ENCODE measurements at regions not wholly inside any gene's neighbourhood (a gene's known extent, or its start where the extent isn't known, plus 50 kb on each side); places are given as distances from the start of the nearest gene placed in this dataset.

GRCh38 chr17:53141280-53141679, 681.4 kb upstream of the KIF2B start:
- TF ChIP-seq CTCF (conservative IDR thresholded peaks at IDR 0.05; ENCODE audit: control insufficient read depth, insufficient read depth, low read depth, low read length), result no peak
- DNase-seq (ENCODE audit: low read depth), result no peak
- H3K4me3 ChIP-seq (ENCODE audit: control insufficient read depth, low read depth, low read length), result no peak overlapping the region

- DNase-seq (ENCODE audit: low read depth), result no peak
- no peak for TF ChIP-seq CTCF (conservative IDR thresholded peaks at IDR 0.05; ENCODE audit: control insufficient read depth, insufficient read depth, low read depth, low read length)
- no peak overlapping the region for H3K4me3 ChIP-seq (ENCODE audit: control insufficient read depth, low read depth, low read length)
These were observed 684.9 kb upstream of the KIF2B start for GRCh38 chr17:53137869-53138268.

- TF ChIP-seq CTCF (conservative IDR thresholded peaks at IDR 0.05; ENCODE audit: control insufficient read depth, insufficient read depth, low read depth, low read length), result no peak
- H3K4me3 ChIP-seq (ENCODE audit: control insufficient read depth, low read depth, low read length), result no peak overlapping the region
- DNase-seq (ENCODE audit: low read depth), result no peak
These were observed 686.8 kb upstream of the KIF2B start for GRCh38 chr17:53135969-53136368.

GRCh38 chr17:53134548-53134947, 688.2 kb upstream of the KIF2B start:
- TF ChIP-seq CTCF (conservative IDR thresholded peaks at IDR 0.05; ENCODE audit: control insufficient read depth, insufficient read depth, low read depth, low read length), result no peak
- no peak overlapping the region for H3K4me3 ChIP-seq (ENCODE audit: control insufficient read depth, low read depth, low read length)
- no peak for DNase-seq (ENCODE audit: low read depth)

DNA sequence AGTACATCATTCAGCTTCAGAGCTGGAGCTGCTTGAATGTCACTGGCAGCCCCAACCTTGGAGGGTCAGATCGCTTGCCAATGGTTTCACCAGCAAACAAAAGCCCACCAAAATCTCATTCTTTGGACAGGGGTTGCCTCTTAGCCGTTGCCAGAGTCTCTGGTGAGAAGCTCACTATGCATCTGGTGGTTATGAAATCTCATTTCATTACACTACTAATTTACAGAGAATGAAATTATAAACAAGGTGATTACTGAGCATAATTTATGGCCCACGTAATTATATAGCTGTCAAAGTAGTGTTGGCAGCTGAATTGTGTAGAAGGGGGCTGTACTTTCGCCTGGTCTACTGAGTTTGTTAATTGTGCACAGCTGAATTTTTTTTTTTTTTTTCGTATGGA, 688.9 kb upstream of the KIF2B start:
- no peak for DNase-seq (ENCODE audit: low read depth)
- TF ChIP-seq CTCF (conservative IDR thresholded peaks at IDR 0.05; ENCODE audit: control insufficient read depth, insufficient read depth, low read depth, low read length), result no peak
- no peak overlapping the region for H3K4me3 ChIP-seq (ENCODE audit: control insufficient read depth, low read depth, low read length)

- H3K4me3 ChIP-seq (ENCODE audit: control insufficient read depth, low read depth, low read length), result no peak overlapping the region
- no peak for TF ChIP-seq CTCF (conservative IDR thresholded peaks at IDR 0.05; ENCODE audit: control insufficient read depth, insufficient read depth, low read depth, low read length)
These were observed 692.9 kb upstream of the KIF2B start for GRCh38 chr17:53129863-53130262.

DNA sequence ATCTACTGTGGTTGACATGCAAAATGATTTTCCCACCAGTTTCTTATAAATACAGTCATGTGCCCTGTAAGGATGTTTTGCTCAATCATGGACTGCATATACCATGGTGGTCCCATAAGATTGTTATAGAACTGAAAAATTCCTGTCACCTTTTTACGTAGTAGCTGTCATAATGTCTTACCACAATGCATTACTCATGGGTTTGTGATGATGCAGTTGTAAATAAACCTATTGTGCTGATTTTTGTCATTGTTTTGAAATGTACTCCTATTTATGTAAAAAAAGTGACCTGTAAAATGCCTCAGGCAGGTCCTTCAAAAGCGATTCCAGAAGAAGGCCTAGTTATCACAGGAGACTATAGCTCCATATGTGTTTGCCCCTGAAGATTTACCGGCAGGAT, 695.4 kb upstream of the KIF2B start:
- H3K4me3 ChIP-seq (ENCODE audit: control insufficient read depth, low read depth, low read length), result no peak overlapping the region
- no peak for DNase-seq (ENCODE audit: low read depth)
- no peak for TF ChIP-seq CTCF (conservative IDR thresholded peaks at IDR 0.05; ENCODE audit: control insufficient read depth, insufficient read depth, low read depth, low read length)

More at GRCh38 chr17:53129863-53130262, 692.9 kb upstream of the KIF2B start:
- no peak for DNase-seq (ENCODE audit: low read depth)
